ENCODE measurements at regions not wholly inside any gene's neighbourhood (a gene's known extent, or its start where the extent isn't known, plus 50 kb on each side); places are given as distances from the start of the nearest gene placed in this dataset.

GRCh38 chr16:77064037-77064436 is 127.0 kb upstream of the MON1B start:
- no peak for DNase-seq (ENCODE audit: low spot score in 2 of 2, unreplicated experiment in 2 of 2)
- Mint-ChIP-seq H3K27me3 (ENCODE audit: low read depth) (peaks cover 7% of the 10 kb centered on the region), H3K4me3 (no peak overlapping the region), H3K27ac (no peak overlapping the region), H3K4me1 (peaks cover 47% of the 10 kb centered on the region), H3K36me3 (no peaks in the 10 kb centered on the region), H3K9me3 (no peaks in the 10 kb centered on the region)
- no peak for TF ChIP-seq CTCF (IDR thresholded peaks at IDR 0.05; ENCODE audit: unreplicated experiment)

- no peak for TF ChIP-seq CTCF (IDR thresholded peaks at IDR 0.05; ENCODE audit: unreplicated experiment)
- Mint-ChIP-seq H3K27me3 (ENCODE audit: low read depth) (peaks cover 16% of the 10 kb centered on the region), H3K27ac (no peak overlapping the region), H3K4me1 (peaks cover 31% of the 10 kb centered on the region), H3K36me3 (no peaks in the 10 kb centered on the region), H3K4me3 (no peak overlapping the region), H3K9me3 (no peaks in the 10 kb centered on the region)
- DNase-seq (ENCODE audit: low spot score in 2 of 2, unreplicated experiment in 2 of 2): no peak
Observed at GRCh38 chr16:77066896-77067496, 124.0 kb upstream of the MON1B start.

GRCh38 chr16:77067900-77068299 is 123.1 kb upstream of the MON1B start:
- no peak for DNase-seq (ENCODE audit: low spot score in 2 of 2, unreplicated experiment in 2 of 2)
- Mint-ChIP-seq H3K36me3 (no peaks in the 10 kb centered on the region), H3K9me3 (no peaks in the 10 kb centered on the region), H3K4me1 (peaks cover 22% of the 10 kb centered on the region), H3K27ac (no peak overlapping the region), H3K4me3 (no peak overlapping the region), H3K27me3 (ENCODE audit: low read depth) (peaks cover 16% of the 10 kb centered on the region)
- no peak for TF ChIP-seq CTCF (IDR thresholded peaks at IDR 0.05; ENCODE audit: unreplicated experiment)

GRCh38 chr16:77068402-77068801 is 122.6 kb upstream of the MON1B start:
- no peak for TF ChIP-seq CTCF (IDR thresholded peaks at IDR 0.05; ENCODE audit: unreplicated experiment)
- Mint-ChIP-seq H3K27ac (no peak overlapping the region), H3K36me3 (no peaks in the 10 kb centered on the region), H3K4me1 (peaks cover 17% of the 10 kb centered on the region), H3K27me3 (ENCODE audit: low read depth) (peaks cover 16% of the 10 kb centered on the region), H3K9me3 (no peaks in the 10 kb centered on the region), H3K4me3 (no peak overlapping the region)
- no peak for DNase-seq (ENCODE audit: low spot score in 2 of 2, unreplicated experiment in 2 of 2)

- Mint-ChIP-seq H3K4me1 (peaks cover 5% of the 10 kb centered on the region), H3K9me3 (no peaks in the 10 kb centered on the region), H3K27ac (no peak overlapping the region), H3K27me3 (ENCODE audit: low read depth) (peaks cover 16% of the 10 kb centered on the region), H3K4me3 (no peak overlapping the region), H3K36me3 (no peaks in the 10 kb centered on the region)
- no peak for TF ChIP-seq CTCF (IDR thresholded peaks at IDR 0.05; ENCODE audit: unreplicated experiment)
- DNase-seq (ENCODE audit: low spot score in 2 of 2, unreplicated experiment in 2 of 2): no peak
Observed at GRCh38 chr16:77069929-77070328, 121.1 kb upstream of the MON1B start.

- Mint-ChIP-seq H3K27me3 (ENCODE audit: low read depth) (peaks cover 16% of the 10 kb centered on the region), H3K4me3 (no peak overlapping the region), H3K4me1 (peaks cover 5% of the 10 kb centered on the region), H3K36me3 (no peaks in the 10 kb centered on the region), H3K9me3 (no peaks in the 10 kb centered on the region), H3K27ac (no peak overlapping the region)
- DNase-seq (ENCODE audit: low spot score in 2 of 2, unreplicated experiment in 2 of 2): no peak
- no peak for TF ChIP-seq CTCF (IDR thresholded peaks at IDR 0.05; ENCODE audit: unreplicated experiment)
Observed at GRCh38 chr16:77070683-77071082, 120.3 kb upstream of the MON1B start.

Data from mesothelial cell of epicardium (in vitro differentiated cells).